K562 (cell line): ENCODE measurements at regions not wholly inside any gene's neighbourhood (a gene's known extent, or its start where the extent isn't known, plus 50 kb on each side); places are given as distances from the start of the nearest gene placed in this dataset.

Experiments
- CHD1 ChIP-seq: fragments of 200-600 bp; sonication (generic); IDR thresholded peaks from one replicate; pipeline ENCODE4 v1.6.1; 2012; ENCODE audit warnings: mild to moderate bottlenecking, moderate library complexity, low read length, inconsistent platforms
- CREB3 ChIP-seq: fragments of 450-650 bp; conservative IDR thresholded peaks from 2 replicates; pipeline ENCODE4 v1.6.1; 2016; ENCODE audit warnings: missing genetic modification characterization, low read depth, mild to moderate bottlenecking, missing compliant biosample characterization, moderate library complexity
- KDM4B ChIP-seq, 2 experiments: fragments of 450-650 bp in 1 of 2; sonication (generic) in 1 of 2; IDR thresholded peaks; 2 replicates each; pipeline ENCODE4 v1.6.1; 2016 to 2017; ENCODE audit warnings: borderline replicate concordance in 2 of 2, antibody characterized with exemption in 1 of 2, low read depth in 1 of 2, mild to moderate bottlenecking in 1 of 2
- ZNF318 ChIP-seq, 2 experiments: fragments of 450-650 bp; IDR thresholded peaks; 2 replicates each; pipeline ENCODE4 v1.6.1; 2016; ENCODE audit warnings: mild to moderate bottlenecking in 2 of 2, borderline replicate concordance in 1 of 2, low read depth in 1 of 2, moderate library complexity in 1 of 2

- TF ChIP-seq ZNF318 (IDR thresholded peaks at IDR 0.05; ENCODE audit: borderline replicate concordance in 1 of 2, low read depth in 1 of 2): no peak
- TF ChIP-seq KDM4B (IDR thresholded peaks at IDR 0.05; ENCODE audit: borderline replicate concordance in 2 of 2, low read depth in 1 of 2): no peak
- TF ChIP-seq CHD1: no peak
- TF ChIP-seq CREB3: no peak
These were observed 69.3 kb downstream of the ADRA2A start (continued) for GRCh38 chr10:111146025-111146640.
